HG03354 (cell line): ENCODE measurements at regions not wholly inside any gene's neighbourhood (a gene's known extent, or its start where the extent isn't known, plus 50 kb on each side); places are given as distances from the start of the nearest gene placed in this dataset.

Experiments used
- ATAC-seq: cut with Tn5 transposase; IDR thresholded peaks from one replicate; pipeline ENCODE4 v1.9.1; 2021; ENCODE audit warnings: mild to moderate bottlenecking; ENCODE audit not compliant: unreplicated experiment, poor library complexity, severe bottlenecking

DNA sequence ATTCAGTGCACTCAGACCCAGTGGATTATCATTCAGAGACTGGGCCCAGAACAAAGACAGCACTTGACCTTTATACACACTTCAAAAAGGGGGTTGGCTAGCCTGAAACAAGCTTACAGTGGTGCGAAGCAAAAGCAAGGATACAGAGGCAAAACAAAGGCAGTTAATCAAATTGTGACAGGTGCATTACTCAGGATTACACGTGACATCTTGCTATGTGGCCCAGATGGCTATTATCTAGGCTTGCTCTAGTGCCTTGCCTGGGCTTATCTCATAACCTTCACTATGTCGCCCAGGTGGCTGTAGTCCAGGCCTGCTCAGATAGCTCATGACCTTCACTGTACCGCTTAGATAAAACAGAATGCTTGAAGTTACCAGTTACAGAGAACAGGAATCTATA, 1092.1 kb upstream of the PRKX start:
- ATAC-seq = no peak

DNA sequence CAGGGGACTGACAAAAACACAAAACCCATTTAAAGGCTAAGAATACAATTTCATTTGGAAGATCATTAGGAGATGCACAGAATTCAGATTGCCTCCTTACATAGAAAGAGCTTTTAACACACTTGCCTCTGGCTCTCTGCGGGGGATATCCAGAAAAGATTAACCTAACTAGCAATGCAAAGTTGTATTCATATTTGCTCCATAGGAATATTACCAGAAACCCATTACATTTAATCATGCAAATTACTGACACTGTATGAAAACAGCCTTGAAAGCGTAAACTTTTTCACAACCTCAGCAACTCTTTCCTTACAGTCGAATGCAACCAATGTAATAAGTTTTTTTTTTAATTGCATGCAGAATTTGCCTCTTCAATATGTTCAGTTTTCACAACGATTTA, 1087.3 kb upstream of the PRKX start:
- no peak for ATAC-seq

DNA sequence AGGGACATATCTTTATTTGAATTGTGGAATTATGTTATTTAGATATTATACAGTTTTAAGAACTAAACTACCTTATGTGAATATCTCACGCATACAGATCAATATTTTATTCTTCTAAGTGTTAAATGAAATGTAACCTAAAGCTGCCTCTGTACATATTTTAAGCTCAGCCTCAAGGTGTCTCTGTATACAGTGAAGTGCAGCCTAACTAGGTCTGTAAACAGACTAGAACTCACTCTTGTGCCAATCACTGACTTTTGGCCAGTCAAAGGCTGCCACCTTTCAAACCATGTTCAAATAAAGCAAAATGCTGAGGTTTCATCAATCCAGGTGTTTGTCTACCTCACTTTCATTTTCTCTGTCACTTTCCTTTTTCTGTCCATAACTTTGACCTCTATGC, 1074.5 kb upstream of the PRKX start:
- no peak for ATAC-seq

DNA sequence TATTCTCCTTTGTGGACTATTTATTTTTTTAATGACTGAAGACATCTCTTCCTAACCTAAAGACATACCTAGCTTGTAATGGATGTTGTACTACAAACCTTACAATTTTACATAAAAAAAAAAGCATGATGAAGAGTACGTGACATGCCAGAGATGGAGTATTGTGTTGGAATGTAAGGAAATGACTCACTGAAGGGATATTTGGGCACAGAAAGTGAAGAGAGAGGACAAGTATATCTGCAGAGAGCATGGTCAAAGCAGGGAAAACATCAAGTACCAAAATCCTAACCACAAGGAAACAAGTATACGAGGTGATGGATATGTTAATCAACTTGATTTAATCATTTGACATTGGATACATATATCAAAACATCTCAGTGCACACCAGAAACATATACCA, 1051.4 kb upstream of the PRKX start:
- ATAC-seq = no peak

DNA sequence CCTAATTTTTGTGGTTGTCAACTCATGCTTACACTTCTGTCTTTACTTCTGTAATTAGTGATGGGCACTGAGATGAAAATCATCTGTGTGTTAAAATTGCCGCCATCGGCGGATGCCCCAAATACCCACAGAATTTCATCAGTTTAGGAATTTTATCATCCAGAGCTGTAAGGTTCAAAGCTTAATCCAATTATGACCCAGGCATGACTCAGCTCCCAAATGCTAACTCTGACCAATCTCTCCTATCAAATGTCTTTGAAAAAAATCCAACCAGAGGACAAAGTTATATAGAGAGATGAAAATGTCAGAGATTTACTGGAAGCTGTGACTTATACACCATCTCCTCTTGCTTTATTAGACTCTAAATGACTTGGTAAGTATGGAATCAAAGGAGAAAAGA, 1048.7 kb upstream of the PRKX start:
- no peak for ATAC-seq

DNA sequence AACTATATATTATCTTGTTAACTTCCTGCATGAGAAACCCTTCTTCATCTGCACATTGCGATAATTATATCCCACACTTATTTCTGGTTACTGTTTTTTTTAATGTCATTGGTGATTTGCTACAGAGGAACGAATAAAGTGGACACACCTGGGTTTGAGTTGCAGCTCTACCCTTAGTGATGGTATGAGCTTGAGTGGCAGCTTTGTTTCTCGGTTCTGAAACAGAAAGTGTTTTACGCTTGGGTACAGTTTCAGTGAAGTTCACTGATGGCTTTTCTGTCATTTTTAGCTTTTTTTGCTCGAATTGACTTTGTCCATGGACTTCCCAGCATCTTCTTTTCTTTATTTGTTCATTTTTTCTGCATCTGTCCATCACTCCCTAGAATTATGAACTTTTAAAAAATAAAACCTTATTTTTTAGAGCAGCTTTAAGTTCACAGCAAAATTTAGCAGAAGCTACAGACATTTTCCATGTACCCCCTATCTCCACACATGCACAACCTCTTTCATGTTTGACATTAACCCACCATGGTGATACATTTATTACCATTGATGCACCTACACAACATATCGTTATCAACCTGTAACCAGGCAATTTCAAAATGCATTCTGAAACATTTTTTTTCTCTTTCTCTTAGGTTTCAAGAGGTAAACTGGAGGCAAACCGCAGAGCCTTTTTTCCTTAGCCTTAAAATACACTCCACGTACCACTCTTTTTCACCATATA, 1041.6 kb upstream of the PRKX start:
- ATAC-seq = peak; percentile 95

DNA sequence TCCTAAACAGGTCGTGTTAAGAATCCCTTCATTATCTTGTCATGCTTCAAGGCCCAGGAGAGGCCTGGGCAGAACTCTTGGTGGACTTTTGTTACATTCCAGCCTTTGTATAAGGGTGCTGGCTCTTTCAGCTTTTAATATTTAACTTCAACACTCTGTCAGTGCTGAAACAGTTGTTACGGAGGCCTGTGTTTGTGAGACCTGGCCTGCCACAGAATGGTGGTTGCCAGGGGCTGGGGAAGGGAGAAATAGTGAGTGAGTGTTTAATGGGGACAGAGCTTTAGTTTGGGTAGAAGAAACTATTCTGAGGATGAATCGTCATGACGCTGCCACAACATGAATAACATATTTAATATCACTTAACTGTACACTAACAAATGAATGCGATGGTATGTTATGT, 1027.6 kb upstream of the PRKX start:
- no peak for ATAC-seq

DNA sequence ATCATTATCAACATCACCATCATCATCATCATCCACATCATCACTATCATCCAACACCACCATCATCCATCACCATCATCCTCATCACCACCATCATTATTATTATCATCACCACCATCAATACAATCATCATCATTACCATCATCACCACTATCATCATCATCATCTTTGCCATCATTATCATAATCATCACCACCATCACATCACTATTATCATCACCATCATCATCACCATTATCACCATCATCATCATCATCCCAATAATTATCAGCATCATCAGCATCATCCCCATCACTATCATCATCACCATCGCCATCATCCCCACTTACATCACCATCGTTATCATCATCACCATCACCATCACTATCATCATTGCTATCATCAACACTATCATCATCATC, 1021.9 kb upstream of the PRKX start:
- ATAC-seq = no peak

DNA sequence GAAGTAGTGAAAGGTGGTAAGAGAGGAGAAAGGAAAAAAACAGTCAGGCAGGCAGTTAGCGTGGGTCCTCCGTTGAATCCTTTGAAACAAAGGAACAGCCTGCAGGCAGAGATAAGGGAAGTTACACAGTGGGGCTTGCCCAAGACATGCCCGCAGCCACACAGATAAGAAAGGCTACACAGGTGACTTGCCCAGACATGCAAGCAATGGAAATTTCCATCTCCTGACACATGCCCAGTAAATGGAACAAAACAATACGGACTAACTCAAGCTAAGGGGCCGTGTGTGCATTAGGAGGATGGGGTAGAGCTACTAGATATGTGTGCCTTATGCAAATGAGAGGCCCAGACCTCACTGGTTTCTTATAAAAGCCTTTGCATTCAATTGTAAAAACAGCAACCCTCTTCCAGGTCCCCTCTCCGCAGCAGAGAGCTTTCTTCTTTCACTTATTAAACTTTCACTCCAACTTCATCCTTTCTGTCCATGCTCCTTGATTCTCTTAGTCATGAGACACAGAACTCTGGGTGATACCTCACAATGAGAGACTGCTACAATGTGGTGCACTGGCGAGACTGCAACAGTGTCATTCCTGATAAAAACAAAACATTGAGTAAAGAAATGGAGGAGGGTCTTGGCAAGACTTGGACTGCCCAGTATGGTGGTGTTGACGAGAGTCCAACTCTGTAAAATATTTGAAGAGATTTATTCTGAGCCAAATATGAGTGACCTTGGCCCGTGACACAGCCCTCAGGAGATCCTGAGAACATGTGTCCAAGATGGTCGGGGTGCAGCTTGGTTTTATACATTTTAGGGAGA, 997.4 kb upstream of the PRKX start:
- peak; percentile 79 for ATAC-seq

DNA sequence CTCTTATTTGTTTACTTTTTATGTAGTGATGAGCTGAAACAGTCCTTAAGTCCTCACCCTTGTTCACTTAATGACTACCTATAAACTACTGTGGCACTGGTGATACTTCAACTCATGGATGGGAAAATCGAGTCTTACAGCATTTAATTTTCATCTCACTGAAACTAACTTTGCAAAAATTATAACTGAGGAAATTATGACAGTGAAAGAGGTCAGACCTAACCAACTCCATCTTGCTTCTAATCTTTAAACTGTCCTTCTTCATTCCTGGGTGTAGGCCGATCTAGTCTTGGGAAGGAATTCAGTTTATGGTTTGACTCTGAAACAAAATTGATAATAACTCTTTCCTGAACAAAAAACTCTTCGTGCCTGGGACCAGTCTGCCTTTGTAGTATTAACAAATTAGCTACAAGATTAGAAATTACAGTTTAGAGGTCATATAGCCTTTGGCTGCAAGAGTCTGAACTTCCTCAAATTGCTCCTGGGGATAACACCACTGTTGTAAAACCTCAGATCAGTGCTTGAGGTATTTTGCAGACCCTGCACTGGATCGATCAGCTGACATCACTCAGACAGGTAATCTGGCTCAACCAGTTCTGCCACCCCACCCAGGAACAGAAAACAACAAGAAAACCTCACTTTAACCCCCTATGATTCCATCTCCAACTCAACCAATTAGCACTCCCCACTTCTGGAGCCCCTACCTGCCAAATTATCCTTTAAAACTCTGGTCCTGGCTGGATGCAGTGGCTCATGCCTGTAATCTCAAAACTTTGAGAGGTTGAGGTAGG, 995.7 kb upstream of the PRKX start:
- ATAC-seq = no peak

DNA sequence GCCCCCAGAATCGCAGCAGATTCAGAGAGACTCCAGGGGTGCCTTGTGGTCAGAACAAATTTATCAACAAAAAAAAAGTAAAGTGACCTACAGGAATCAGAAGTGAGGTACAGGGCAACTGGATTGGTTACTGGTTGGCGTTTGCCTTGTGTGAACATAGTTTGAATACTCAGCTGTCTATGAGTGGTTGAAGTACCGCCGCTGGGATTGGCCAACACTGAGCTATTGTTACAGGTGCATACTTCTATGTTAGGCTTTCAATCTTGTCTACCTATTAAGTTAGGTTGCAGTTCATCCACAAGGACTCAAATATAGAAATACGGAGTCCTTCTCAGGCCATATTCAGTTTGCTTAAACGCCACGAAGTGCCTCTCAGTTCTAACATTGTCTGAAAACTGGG, 993.5 kb upstream of the PRKX start:
- ATAC-seq = no peak

DNA sequence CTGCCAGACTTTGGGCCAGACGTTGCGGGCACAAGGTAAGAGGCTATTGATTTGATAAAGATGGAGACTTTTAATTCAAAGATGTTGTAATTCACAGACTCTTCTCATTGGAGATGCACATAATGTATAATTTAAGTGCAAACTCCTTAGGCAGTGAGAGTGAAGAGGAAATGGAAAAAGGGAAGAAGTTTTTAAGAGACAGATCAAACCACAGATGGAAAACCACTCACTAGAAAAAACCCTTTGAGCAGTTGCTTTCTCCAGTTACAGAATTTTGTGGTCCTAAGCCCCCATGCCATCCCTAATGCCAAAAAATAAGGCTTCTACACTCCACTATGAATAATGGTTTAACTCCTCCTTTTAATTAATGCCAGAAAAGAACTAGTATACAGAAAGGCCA, 977.1 kb upstream of the PRKX start:
- no peak for ATAC-seq

DNA sequence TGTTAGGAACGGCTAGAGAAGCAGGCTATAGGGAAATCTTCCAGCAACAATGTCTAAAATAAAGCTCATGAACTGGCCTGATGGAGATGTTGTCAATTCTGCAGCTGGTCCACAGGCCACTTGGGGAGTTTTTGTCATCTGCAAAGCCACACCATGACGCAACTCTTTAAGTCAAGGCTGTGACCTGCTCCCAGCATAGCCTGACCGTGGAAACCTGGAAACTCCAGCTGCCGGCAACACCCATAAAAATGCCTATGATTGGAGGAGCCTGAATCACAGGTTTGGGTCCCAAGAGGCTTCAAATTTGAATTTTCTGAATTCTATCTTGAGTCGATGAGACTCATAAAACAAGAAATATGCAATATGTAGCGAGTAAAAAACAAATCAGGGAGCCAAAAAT, 969.2 kb upstream of the PRKX start:
- ATAC-seq = no peak

DNA sequence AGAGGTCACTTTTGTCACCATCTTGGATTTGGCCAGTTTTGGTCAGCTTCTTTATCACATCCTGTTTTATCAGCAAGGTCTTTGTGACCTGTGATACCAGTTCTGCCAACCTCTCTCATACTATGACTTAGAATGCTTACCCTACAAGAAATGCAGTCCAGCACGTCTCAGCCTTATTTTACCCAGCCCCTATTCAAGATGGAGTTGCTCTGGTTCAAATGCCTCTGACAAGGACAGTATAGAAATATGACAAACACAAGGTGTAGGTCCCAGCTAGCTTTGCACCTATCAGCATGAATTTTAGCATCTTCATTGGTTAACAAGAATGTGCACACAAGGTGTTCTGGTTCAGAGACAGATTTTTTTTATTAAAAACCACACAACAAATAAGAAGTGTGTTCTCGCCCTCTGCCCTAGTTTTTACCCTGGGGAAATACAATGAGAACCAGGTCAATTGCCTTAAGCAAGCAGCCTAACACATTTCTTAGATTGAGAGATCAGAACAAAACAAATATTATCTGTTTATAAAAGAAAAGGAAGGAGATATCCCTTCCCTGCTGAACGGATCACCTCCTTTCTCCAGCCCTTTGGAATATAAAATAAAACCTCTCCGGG, 962.3 kb upstream of the PRKX start:
- no peak for ATAC-seq

DNA sequence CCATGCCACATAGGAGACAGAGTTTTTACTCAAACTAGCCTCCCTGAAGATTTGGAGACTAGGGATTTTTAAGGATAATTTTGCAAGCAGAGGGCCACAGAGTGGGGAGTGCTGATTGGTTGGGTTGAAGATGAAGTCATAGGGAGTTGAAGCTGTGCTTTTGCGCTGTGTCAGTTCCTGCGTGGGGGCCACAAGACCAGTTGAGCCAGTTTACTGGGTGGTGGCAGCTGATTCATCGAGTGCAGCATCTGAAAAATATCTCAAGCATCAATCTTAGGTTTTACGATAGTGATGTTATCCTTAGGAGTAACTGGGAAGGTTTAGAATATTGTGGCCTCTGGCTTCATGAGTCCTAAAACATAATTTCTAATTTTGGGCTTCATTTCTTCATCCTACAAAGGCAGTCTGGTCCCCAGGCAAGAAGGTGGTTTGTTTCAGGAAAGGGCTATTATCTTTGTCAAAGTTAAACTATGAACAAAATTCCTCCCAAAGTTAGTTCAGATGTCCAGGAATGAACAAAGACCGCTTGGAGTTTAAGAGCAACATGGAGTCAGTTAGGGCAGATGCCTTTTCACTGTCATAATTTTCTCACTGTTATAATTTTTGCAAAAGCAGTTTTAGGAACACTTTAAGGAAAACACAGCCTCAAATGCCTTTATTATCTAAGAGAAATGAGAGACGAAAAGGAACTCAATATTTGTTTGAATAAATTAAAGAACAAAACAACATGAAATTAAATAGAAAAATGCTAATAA, 960.8 kb upstream of the PRKX start:
- no peak for ATAC-seq

DNA sequence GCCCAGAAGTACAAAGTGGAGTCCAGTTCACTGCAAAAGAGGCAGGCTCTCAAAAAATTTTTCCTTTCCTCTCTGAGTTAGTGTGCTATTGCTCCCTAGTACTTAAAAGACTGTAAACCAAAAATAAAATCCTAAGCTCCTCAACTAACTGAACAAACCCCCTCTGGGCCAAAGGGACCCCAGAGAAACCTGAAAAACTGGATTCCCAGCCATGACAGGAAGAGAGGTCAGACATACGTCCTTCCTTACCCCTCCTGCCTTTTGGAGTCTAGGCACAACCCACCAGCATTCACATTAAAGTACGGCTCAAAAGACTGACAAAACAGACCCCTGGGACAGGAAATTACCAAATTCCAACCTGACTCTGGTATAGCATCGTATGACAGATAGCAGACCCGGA, 957.9 kb upstream of the PRKX start:
- ATAC-seq = no peak

DNA sequence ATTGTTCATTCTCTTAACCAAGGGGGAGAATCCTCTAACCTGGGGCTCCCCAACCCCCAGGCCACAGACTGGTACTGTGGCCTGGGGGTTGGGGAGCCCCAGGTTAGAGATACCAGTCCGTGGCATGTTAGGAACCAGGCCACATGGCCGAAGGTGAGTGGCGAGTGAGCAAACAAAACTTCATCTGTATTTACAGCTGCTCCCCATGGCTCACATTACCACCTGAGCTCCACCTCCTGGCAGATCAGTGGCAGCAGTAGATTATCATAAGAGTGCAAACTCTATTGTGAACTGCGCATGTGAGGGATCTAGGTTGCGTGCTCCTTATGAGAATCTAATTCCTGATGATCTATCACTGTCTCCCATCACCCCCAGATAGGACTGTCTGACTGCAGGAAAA, 957.2 kb upstream of the PRKX start:
- ATAC-seq = no peak

DNA sequence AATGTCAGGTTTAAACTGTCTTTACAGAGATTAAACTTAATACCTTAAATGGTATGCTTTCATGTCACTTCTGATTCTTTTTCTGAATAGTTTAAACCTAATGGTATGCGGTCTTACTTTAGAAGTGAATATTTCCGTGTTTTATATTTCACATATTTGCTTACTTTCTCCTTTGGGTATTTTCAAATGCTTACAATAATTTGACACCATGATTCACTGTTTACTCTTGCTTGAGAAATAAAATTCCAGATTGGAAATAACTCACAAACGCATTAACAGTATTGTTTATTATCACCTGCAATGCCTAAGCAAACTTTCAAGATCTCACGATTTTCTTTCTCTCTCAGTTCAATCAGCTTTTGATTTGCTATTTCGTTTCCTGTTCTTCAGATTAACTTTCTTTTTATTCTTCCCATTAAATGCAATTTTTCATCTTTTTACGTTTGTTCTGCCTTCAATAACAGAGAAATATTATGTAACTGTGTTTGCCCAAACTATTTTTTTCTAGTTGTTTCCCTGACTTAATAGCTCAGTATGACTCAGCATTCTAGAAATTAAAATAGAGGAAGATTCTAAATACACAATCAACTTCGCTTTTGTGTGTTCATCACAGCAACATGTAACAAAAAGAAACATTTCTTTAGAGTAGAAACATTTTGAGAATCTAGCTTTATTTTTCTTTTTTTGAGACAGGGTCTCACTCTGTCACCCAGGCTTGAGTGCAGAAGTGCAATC, 955.5 kb upstream of the PRKX start:
- no peak for ATAC-seq

DNA sequence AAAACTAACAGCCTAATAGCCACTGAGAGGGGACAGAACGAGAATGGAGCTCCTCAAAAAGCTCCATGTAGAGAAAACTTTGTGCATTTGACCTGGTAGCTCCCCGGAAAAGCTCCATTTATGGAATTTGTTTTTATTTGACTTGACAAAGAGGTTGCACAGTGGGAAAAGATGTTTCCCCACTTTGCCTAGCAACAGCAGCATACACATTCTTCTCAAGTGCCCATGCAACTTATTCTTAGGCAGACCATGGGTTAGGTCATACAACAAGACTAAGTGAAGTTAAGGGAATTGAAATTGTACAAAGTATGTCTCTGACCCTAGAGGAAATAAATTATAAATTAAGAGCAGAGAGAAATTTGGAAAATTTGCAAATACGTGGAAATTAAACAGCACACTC, 949.6 kb upstream of the PRKX start:
- ATAC-seq = no peak
